Glutamatergic neuron (in vitro differentiated cells): ENCODE measurements at regions not wholly inside any gene's neighbourhood (a gene's known extent, or its start where the extent isn't known, plus 50 kb on each side); places are given as distances from the start of the nearest gene placed in this dataset.

ENCODE experiments used
- DNase-seq: peaks from one replicate; pipeline ENCODE4 v3.0.0; 2022
- H3K27ac Mint-ChIP-seq: one replicate; pipeline ENCODE4 v1.8.0; 2020; ENCODE audit warnings: mild to moderate bottlenecking, mixed read lengths, inconsistent platforms; ENCODE audit not compliant: unreplicated experiment
- H3K27me3 Mint-ChIP-seq: one replicate; pipeline ENCODE4 v1.8.0; 2020; ENCODE audit warnings: mild to moderate bottlenecking, moderate library complexity, mixed read lengths, inconsistent platforms; ENCODE audit not compliant: unreplicated experiment
- H3K36me3 Mint-ChIP-seq: one replicate; pipeline ENCODE4 v1.8.0; 2020; ENCODE audit warnings: mild to moderate bottlenecking, mixed read lengths, inconsistent platforms; ENCODE audit not compliant: unreplicated experiment
- H3K4me1 Mint-ChIP-seq: one replicate; pipeline ENCODE4 v1.8.0; 2020; ENCODE audit warnings: mild to moderate bottlenecking, low read depth, mixed read lengths, inconsistent platforms; ENCODE audit not compliant: unreplicated experiment
- H3K4me3 Mint-ChIP-seq: one replicate; pipeline ENCODE4 v1.8.0; 2020; ENCODE audit warnings: mild to moderate bottlenecking, mixed read lengths, inconsistent platforms; ENCODE audit not compliant: unreplicated experiment
- H3K9me3 Mint-ChIP-seq: one replicate; pipeline ENCODE4 v1.8.0; 2020; ENCODE audit warnings: mild to moderate bottlenecking, moderate library complexity, mixed read lengths, inconsistent platforms; ENCODE audit not compliant: unreplicated experiment
- TF ChIP-seq, protein P1 (sequence below): fragments of 200-600 bp; sonication (generic); IDR thresholded peaks from one replicate; pipeline ENCODE4 v1.5.0; 2021; ENCODE audit not compliant: partially characterized antibody, unreplicated experiment

DNA sequence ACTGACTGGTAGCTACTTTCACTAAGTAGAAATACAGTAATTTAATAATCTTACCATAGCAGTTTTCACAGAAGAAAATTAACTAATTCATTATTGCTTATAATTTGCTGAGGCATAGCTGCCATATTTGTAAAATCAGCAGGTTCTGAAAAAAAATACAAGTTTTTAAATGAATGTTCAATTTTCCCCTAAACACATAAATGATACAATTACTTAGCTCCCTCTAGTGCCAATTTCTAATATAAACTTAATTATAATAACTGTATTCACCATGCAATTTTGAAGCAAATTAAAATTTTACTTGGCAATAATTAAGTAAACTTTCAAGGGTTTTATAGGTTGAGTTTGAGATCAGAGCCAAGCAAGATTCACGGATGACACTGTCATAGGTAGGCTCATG, 1321.6 kb upstream of the ACVR2A start:
- H3K4me3 Mint-ChIP-seq, result no peak overlapping the region
- no peaks in the 10 kb centered on the region for H3K9me3 Mint-ChIP-seq
- H3K27ac Mint-ChIP-seq, result no peak overlapping the region
- no peaks in the 10 kb centered on the region for H3K4me1 Mint-ChIP-seq
- TF ChIP-seq, protein P1, sequence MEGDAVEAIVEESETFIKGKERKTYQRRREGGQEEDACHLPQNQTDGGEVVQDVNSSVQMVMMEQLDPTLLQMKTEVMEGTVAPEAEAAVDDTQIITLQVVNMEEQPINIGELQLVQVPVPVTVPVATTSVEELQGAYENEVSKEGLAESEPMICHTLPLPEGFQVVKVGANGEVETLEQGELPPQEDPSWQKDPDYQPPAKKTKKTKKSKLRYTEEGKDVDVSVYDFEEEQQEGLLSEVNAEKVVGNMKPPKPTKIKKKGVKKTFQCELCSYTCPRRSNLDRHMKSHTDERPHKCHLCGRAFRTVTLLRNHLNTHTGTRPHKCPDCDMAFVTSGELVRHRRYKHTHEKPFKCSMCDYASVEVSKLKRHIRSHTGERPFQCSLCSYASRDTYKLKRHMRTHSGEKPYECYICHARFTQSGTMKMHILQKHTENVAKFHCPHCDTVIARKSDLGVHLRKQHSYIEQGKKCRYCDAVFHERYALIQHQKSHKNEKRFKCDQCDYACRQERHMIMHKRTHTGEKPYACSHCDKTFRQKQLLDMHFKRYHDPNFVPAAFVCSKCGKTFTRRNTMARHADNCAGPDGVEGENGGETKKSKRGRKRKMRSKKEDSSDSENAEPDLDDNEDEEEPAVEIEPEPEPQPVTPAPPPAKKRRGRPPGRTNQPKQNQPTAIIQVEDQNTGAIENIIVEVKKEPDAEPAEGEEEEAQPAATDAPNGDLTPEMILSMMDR, result peak; percentile 37
- H3K36me3 Mint-ChIP-seq, result no peaks in the 10 kb centered on the region
- H3K27me3 Mint-ChIP-seq, result no peaks in the 10 kb centered on the region
- DNase-seq, result no peak

DNA sequence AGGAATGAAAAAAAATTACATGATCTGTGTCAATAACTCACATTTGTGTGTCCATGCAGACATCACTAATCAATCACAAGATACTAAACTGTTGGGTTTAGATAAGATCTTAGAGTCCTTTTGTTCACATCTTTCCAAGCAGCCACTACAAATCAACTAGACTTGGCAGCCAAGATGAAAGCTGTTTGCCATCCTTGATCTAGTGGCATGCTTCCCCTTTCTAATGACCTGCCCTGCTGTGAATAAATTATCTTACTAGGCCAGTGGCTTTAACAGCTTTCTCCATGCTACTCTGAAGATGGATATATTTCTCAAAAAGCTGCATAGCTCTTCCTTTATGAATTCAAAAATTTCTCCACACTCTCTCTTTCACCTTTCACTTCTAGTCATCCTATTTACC, 1338.0 kb upstream of the ACVR2A start:
- TF ChIP-seq, protein P1, result no peak
- H3K4me3 Mint-ChIP-seq, result no peak overlapping the region
- no peaks in the 10 kb centered on the region for H3K36me3 Mint-ChIP-seq
- DNase-seq, result no peak
- no peaks in the 10 kb centered on the region for H3K9me3 Mint-ChIP-seq
- H3K4me1 Mint-ChIP-seq, result no peaks in the 10 kb centered on the region
- H3K27me3 Mint-ChIP-seq, result no peaks in the 10 kb centered on the region
- no peak overlapping the region for H3K27ac Mint-ChIP-seq

DNA sequence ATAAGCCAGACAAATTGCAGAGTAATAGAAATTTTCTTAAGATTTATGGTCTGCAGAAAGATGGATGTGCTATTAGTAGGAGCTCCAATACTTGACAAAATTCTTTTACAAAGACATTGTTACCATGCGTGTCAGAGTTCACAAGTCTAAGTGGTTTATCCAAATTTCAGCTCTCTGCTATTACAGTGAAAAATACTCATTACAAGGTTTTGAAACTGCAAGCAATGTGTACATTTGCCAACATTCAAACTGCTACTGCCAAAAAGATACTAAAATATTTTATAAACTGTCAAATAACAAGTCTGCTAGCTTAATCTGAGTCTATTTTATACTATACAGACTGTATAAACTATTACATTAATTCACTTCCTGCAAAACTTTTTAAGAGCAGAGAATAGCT, 1341.5 kb upstream of the ACVR2A start:
- TF ChIP-seq, protein P1, result no peak
- H3K27ac Mint-ChIP-seq, result no peak overlapping the region
- no peaks in the 10 kb centered on the region for H3K27me3 Mint-ChIP-seq
- no peaks in the 10 kb centered on the region for H3K36me3 Mint-ChIP-seq
- no peak overlapping the region for H3K4me3 Mint-ChIP-seq
- DNase-seq, result no peak
- no peaks in the 10 kb centered on the region for H3K4me1 Mint-ChIP-seq
- no peaks in the 10 kb centered on the region for H3K9me3 Mint-ChIP-seq

DNA sequence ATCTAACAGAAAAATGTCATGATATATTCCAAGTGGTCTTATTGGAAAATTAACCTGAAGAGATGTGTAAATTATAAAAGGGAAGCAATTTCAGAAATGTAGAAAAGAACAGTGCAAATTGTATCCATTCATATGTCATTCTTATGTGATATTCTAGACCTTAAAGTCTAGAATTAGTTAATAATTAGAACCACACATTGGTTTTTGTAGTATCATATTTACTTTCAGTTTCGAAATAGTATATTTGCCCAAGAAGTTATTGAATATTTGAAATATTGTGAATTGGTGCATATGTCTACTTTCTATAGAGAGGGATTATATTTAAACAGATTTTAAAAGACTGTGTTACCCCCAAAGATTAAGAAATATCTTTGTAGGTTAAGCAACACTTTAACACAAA, 1348.6 kb upstream of the ACVR2A start:
- DNase-seq, result no peak
- no peak overlapping the region for H3K27ac Mint-ChIP-seq

DNA sequence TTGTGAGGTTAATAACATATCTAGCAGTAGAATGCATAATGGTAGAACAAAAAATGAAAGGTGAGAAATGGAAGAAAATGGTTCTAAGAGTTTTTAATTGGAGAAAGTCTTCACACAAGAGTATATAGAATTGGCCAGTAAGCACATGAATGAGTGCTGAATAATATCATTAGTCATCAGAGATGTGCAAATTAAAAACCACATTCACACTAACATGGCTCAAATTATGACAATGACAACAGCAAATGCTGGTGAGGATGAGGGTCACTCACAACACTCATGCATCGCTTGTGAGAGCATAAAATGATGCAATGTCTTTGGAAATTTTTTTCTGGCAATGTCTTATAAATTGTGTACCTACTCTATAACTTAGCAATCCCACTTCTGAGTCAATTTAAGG, 1355.4 kb upstream of the ACVR2A start:
- no peaks in the 10 kb centered on the region for H3K27me3 Mint-ChIP-seq
- no peak overlapping the region for H3K27ac Mint-ChIP-seq
- H3K4me3 Mint-ChIP-seq, result no peak overlapping the region
- DNase-seq, result no peak
- TF ChIP-seq, protein P1, result no peak
- peaks cover 8% of the 10 kb centered on the region for H3K36me3 Mint-ChIP-seq
- no peaks in the 10 kb centered on the region for H3K4me1 Mint-ChIP-seq
- H3K9me3 Mint-ChIP-seq, result no peaks in the 10 kb centered on the region

More for the DNA sequence above, 1348.6 kb upstream of the ACVR2A start:
- Mint-ChIP-seq H3K36me3 (peaks cover 15% of the 10 kb centered on the region), H3K27me3 (no peaks in the 10 kb centered on the region), H3K9me3 (no peaks in the 10 kb centered on the region), H3K4me1 (no peaks in the 10 kb centered on the region), H3K4me3 (no peak overlapping the region)
- TF ChIP-seq, protein P1, result no peak
